ENCODE measurements at regions not wholly inside any gene's neighbourhood (a gene's known extent, or its start where the extent isn't known, plus 50 kb on each side); places are given as distances from the start of the nearest gene placed in this dataset.

- TF ChIP-seq POLR2A (IDR thresholded peaks at IDR 0.05), result no peak
- TF ChIP-seq CTCF (IDR thresholded peaks at IDR 0.05), result no peak
Observed at GRCh38 chr2:220893411-220893810, 678.7 kb downstream of the EPHA4 start.

All from thyroid gland (tissue), 4 donors.